ENCODE measurements at regions not wholly inside any gene's neighbourhood (a gene's known extent, or its start where the extent isn't known, plus 50 kb on each side); places are given as distances from the start of the nearest gene placed in this dataset.

DNA sequence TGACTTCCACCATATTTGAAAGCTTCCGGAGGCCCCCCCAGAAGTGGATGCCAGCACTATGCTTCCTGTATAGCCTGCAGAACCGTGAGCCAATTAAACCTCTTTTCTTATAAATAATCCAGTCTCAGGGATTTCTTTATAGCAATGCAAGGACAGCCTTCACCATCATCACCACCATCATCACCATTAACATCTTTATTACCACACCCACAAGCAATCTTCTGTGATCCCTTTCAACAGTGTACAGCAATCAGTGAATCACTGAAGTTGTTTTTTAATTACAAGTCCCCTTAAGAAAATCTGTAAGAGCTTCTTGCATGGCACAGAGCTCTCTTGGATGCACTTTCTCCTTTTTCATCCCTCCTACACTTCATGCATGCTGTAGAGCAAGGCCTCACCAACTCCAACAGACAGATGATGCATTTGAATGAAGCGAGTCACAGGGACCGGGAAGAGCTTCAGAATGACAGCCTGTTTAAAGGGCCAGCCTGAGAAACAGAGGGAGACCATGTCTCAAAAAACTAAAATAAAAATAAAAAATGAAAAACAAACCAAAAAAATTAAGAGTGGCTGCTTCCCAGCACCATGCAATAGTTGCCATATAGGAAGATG, 83.6 kb upstream of the VASH1 start:
- Histone ChIP-seq H3K9me3 (ENCODE audit: control insufficient read depth, low read length) (no peaks in the 10 kb centered on the region), H3K4me3 (ENCODE audit: insufficient read depth, low read depth, low read length, poor library complexity, severe bottlenecking) (no peak overlapping the region), H3K4me1 (ENCODE audit: control insufficient read depth, insufficient read depth, low read length, poor library complexity, severe bottlenecking) (no peaks in the 10 kb centered on the region), H3K27me3 (replicated peaks; ENCODE audit: control insufficient read depth, insufficient read depth, low read length, poor library complexity, severe bottlenecking) (no peaks in the 10 kb centered on the region), H3K27ac (ENCODE audit: insufficient read depth, low read length, poor library complexity, severe bottlenecking) (no peak overlapping the region), H3K36me3 (ENCODE audit: control insufficient read depth, insufficient read depth, low read length) (no peaks in the 10 kb centered on the region)
- no peak for DNase-seq

DNA sequence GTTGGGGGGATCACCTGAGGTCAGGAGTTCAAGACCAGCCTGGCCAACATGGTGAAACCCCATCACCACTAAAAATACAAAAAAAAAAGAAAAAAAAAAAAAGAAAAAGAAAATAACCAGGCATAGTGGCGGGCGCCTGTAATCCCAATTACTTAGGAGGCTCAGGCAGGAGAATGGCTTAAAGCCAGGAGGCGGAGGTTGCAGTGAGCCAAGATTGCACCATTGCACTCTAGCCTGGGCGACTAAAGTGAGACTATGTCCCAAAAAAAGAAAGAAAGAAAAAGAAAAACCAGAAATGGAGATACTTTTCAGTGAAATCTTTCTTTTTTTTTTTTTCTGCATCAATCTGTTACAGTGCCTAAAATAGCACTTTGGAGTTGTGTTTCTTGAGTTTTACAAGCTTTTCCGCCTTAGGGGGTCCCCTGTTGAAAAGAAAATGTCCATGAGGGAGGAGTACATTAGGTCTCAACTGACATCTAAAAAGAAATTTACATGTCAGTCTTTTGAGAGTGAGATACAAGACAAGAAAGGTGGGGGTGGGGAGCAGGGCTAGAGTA, 82.9 kb upstream of the VASH1 start:
- Histone ChIP-seq H3K36me3 (ENCODE audit: control insufficient read depth, insufficient read depth, low read length) (no peaks in the 10 kb centered on the region), H3K27me3 (replicated peaks; ENCODE audit: control insufficient read depth, insufficient read depth, low read length, poor library complexity, severe bottlenecking) (no peaks in the 10 kb centered on the region), H3K27ac (ENCODE audit: insufficient read depth, low read length, poor library complexity, severe bottlenecking) (no peak overlapping the region), H3K4me3 (ENCODE audit: insufficient read depth, low read depth, low read length, poor library complexity, severe bottlenecking) (no peak overlapping the region), H3K9me3 (ENCODE audit: control insufficient read depth, low read length) (no peaks in the 10 kb centered on the region), H3K4me1 (ENCODE audit: control insufficient read depth, insufficient read depth, low read length, poor library complexity, severe bottlenecking) (no peaks in the 10 kb centered on the region)
- DNase-seq = no peak

DNA sequence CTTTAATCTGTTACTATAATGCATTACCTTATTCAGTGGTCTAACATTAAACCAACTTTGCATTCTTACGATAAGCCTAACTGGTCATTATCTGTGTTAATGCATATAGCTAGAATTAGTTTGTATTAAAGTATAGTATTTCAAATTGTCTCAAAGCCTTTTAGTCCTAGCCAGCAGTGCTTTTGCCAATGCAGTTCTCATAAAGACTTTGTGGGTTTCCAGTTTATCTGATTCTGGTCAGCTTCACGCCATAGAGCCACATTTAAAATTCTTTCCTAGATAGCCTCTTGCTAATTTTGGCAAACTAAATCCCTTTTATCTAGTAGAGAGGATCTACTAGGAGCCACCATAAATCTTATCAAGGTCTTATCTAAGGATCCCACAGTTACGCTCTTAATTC, 78.9 kb upstream of the VASH1 start:
- H3K36me3 ChIP-seq (ENCODE audit: control insufficient read depth, insufficient read depth, low read length) = no peaks in the 10 kb centered on the region
- H3K9me3 ChIP-seq (ENCODE audit: control insufficient read depth, low read length) = no peaks in the 10 kb centered on the region
- no peaks in the 10 kb centered on the region for H3K4me1 ChIP-seq (ENCODE audit: control insufficient read depth, insufficient read depth, low read length, poor library complexity, severe bottlenecking)
- no peak for DNase-seq
- H3K27ac ChIP-seq (ENCODE audit: insufficient read depth, low read length, poor library complexity, severe bottlenecking) = no peak overlapping the region
- H3K4me3 ChIP-seq (ENCODE audit: insufficient read depth, low read depth, low read length, poor library complexity, severe bottlenecking) = no peak overlapping the region
- H3K27me3 ChIP-seq (replicated peaks; ENCODE audit: control insufficient read depth, insufficient read depth, low read length, poor library complexity, severe bottlenecking) = no peaks in the 10 kb centered on the region

DNA sequence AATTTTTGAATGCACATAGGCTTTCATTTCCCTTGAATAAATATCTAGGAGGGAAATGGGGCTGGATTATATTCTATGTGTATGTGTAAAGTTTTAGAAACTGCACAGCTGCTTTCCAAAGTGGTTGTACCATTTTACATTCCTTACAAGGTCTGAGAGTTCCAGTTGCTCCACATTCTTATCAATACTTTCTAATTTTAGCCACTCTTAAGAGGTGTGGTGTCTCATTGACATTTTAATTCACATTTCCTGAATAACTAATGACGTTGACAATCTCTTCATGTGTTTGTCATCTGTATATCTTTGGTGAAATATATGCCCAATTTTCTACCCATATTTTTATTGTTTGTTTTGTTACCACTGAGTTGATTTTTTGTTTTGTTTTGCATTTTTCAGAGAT, 74.6 kb upstream of the VASH1 start:
- no peak for DNase-seq

DNA sequence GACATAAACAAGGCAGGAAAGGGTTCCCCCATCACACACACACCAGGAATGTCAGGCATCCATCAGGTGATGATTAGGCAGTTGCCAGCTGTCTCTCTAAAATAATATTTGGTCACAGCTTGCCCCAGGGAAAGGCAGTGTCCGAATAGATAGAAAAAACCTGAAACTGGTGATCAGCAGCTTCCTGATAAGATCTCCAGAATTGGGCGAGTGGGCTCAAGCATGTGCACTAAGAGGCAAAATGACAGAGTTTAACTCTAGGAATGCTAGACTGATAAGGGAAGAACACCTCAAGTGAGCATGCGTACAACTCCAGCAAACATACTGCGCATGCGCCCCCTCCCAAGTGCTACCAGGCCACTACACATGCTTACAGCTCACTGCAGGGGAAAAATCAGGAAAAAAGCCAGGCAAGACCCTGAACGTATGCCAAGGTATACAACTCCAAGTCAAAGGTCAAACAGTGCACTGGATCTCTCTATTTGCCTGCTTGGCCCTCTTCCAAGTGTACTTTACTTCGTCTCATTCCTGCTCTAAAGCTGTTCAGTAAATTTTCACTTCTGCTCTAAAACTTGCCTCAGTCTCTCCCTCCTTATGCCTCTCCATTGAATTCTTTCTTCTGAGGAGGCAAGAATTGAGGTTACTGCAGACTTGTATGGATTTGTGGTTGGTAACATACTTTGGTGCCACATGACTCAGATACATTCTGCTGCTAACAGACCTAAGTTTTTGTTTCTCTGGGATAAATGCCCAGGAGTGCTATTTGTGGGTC, 73.5 kb upstream of the VASH1 start:
- Histone ChIP-seq H3K36me3 (ENCODE audit: control insufficient read depth, insufficient read depth, low read length) (no peaks in the 10 kb centered on the region), H3K27me3 (replicated peaks; ENCODE audit: control insufficient read depth, insufficient read depth, low read length, poor library complexity, severe bottlenecking) (no peaks in the 10 kb centered on the region), H3K27ac (ENCODE audit: insufficient read depth, low read length, poor library complexity, severe bottlenecking) (no peak overlapping the region), H3K9me3 (ENCODE audit: control insufficient read depth, low read length) (no peaks in the 10 kb centered on the region), H3K4me3 (ENCODE audit: insufficient read depth, low read depth, low read length, poor library complexity, severe bottlenecking) (no peak overlapping the region), H3K4me1 (ENCODE audit: control insufficient read depth, insufficient read depth, low read length, poor library complexity, severe bottlenecking) (no peaks in the 10 kb centered on the region)
- no peak for DNase-seq

More for the DNA sequence above, 74.6 kb upstream of the VASH1 start:
- no peak overlapping the region for H3K4me3 ChIP-seq (ENCODE audit: insufficient read depth, low read depth, low read length, poor library complexity, severe bottlenecking)
- H3K9me3 ChIP-seq (ENCODE audit: control insufficient read depth, low read length) = no peaks in the 10 kb centered on the region
- no peak overlapping the region for H3K27ac ChIP-seq (ENCODE audit: insufficient read depth, low read length, poor library complexity, severe bottlenecking)
- no peaks in the 10 kb centered on the region for H3K36me3 ChIP-seq (ENCODE audit: control insufficient read depth, insufficient read depth, low read length)
- H3K27me3 ChIP-seq (replicated peaks; ENCODE audit: control insufficient read depth, insufficient read depth, low read length, poor library complexity, severe bottlenecking) = no peaks in the 10 kb centered on the region
- no peaks in the 10 kb centered on the region for H3K4me1 ChIP-seq (ENCODE audit: control insufficient read depth, insufficient read depth, low read length, poor library complexity, severe bottlenecking)

DNA sequence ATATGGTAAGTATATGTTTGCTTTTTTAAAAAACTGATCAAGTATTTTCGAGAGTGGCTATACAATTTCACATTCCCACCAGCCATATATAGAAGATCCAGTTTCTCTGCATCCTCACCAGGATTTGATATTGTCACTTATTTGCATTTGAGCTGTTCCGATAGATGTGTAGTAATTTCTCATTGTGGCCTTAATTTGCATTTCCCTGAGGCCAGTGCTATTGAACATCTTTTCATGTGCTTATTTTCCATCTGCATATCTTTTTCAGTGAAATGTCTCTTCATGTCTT, 72.9 kb upstream of the VASH1 start:
- H3K9me3 ChIP-seq (ENCODE audit: control insufficient read depth, low read length) = no peaks in the 10 kb centered on the region
- no peaks in the 10 kb centered on the region for H3K36me3 ChIP-seq (ENCODE audit: control insufficient read depth, insufficient read depth, low read length)
- no peak for DNase-seq
- H3K4me1 ChIP-seq (ENCODE audit: control insufficient read depth, insufficient read depth, low read length, poor library complexity, severe bottlenecking) = no peaks in the 10 kb centered on the region
- no peak overlapping the region for H3K27ac ChIP-seq (ENCODE audit: insufficient read depth, low read length, poor library complexity, severe bottlenecking)
- no peaks in the 10 kb centered on the region for H3K27me3 ChIP-seq (replicated peaks; ENCODE audit: control insufficient read depth, insufficient read depth, low read length, poor library complexity, severe bottlenecking)
- no peak overlapping the region for H3K4me3 ChIP-seq (ENCODE audit: insufficient read depth, low read depth, low read length, poor library complexity, severe bottlenecking)

DNA sequence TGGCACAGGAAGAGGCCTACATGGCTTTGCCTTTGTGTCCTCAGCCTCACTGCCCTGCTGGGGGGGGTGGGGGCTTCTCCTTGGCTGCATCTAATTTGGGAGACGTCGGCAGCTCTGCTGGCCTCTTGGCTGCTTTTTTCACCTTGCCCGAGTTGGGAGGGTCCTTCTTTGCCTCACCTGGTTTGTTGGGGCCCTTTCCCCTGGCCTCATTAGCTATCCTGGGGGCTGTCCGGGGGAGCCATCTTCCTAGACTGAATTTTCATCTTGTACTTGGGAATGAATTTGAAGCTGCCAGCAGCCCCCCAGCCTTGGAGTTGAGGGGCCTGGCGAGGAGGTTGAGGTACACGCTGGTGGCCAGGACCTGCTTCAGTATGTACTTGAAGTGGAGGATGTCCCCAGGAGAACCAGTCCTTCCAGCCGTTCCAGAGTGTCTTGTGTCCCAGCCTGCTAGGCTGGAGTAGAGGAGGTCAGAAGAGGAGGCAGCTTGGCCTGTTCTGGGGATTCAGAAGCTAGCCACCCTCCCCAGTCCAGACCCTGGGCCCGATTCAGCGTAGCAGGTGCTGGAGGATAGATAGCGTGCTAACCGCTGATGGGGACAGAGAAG, 70.7 kb upstream of the VASH1 start:
- DNase-seq = no peak
- no peaks in the 10 kb centered on the region for H3K36me3 ChIP-seq (ENCODE audit: control insufficient read depth, insufficient read depth, low read length)

DNA sequence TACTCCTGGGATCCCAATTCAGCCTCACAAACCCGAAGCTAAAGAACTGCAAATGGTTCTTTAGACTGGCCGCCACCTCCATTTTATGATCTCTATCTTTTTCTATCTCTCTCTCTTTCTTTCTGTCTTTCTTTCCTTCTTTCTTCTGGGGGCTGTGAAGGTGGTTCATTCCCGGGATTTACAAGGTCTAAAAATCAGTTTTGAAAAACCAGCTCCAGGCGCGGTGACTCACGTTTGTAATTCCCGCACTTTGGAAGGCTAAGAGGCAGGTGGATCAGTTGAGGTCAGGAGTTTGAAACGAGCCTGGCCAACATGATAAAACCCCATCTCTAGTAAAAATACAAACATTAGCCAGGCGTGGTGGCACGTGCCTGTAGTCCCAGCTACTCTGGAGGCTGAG, 67.2 kb upstream of the VASH1 start:
- no peak overlapping the region for H3K27ac ChIP-seq (ENCODE audit: insufficient read depth, low read length, poor library complexity, severe bottlenecking)
- H3K4me3 ChIP-seq (ENCODE audit: insufficient read depth, low read depth, low read length, poor library complexity, severe bottlenecking) = no peak overlapping the region
- no peaks in the 10 kb centered on the region for H3K4me1 ChIP-seq (ENCODE audit: control insufficient read depth, insufficient read depth, low read length, poor library complexity, severe bottlenecking)
- H3K9me3 ChIP-seq (ENCODE audit: control insufficient read depth, low read length) = no peaks in the 10 kb centered on the region
- no peaks in the 10 kb centered on the region for H3K27me3 ChIP-seq (replicated peaks; ENCODE audit: control insufficient read depth, insufficient read depth, low read length, poor library complexity, severe bottlenecking)
- H3K36me3 ChIP-seq (ENCODE audit: control insufficient read depth, insufficient read depth, low read length) = no peaks in the 10 kb centered on the region
- DNase-seq = no peak

More for the DNA sequence above, 70.7 kb upstream of the VASH1 start:
- no peaks in the 10 kb centered on the region for H3K4me1 ChIP-seq (ENCODE audit: control insufficient read depth, insufficient read depth, low read length, poor library complexity, severe bottlenecking)
- H3K27me3 ChIP-seq (replicated peaks; ENCODE audit: control insufficient read depth, insufficient read depth, low read length, poor library complexity, severe bottlenecking) = no peaks in the 10 kb centered on the region
- H3K27ac ChIP-seq (ENCODE audit: insufficient read depth, low read length, poor library complexity, severe bottlenecking) = no peak overlapping the region
- no peak overlapping the region for H3K4me3 ChIP-seq (ENCODE audit: insufficient read depth, low read depth, low read length, poor library complexity, severe bottlenecking)
- H3K9me3 ChIP-seq (ENCODE audit: control insufficient read depth, low read length) = no peaks in the 10 kb centered on the region

DNA sequence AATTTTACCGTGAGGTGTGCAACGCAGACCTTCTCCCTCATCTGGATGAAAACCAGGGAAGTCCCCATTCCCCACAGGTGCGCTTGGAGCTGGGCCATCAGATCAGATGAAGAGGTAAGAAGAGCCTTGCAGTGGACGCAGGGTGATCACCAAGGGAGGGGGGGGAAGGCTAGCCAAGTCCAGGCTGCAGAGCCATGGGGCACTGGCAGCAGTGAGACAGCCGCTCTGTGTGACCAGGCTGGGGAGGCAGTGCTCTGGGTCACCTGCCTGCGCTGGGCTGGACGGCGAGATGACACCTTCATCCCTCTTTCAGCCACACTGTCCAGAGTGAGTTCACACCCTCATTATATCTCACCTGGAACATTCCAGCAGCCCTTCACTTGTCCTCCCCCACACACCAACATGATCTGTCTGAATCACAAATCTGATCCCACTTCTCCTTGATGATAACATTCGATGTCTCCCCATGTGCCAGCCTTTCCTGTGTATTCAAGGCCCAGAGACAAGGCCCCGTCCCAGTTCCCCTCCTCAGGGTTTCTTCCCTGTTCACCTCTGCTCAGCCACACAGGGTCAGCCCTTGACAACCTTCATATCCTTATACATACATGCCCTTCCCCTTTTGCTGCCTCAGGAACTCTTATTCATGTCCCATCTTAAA, 65.9 kb upstream of the VASH1 start:
- no peaks in the 10 kb centered on the region for H3K36me3 ChIP-seq (ENCODE audit: control insufficient read depth, insufficient read depth, low read length)
- DNase-seq = no peak
- H3K4me3 ChIP-seq (ENCODE audit: insufficient read depth, low read depth, low read length, poor library complexity, severe bottlenecking) = no peak overlapping the region
- no peaks in the 10 kb centered on the region for H3K27me3 ChIP-seq (replicated peaks; ENCODE audit: control insufficient read depth, insufficient read depth, low read length, poor library complexity, severe bottlenecking)
- no peaks in the 10 kb centered on the region for H3K9me3 ChIP-seq (ENCODE audit: control insufficient read depth, low read length)
- H3K27ac ChIP-seq (ENCODE audit: insufficient read depth, low read length, poor library complexity, severe bottlenecking) = no peak overlapping the region
- H3K4me1 ChIP-seq (ENCODE audit: control insufficient read depth, insufficient read depth, low read length, poor library complexity, severe bottlenecking) = no peaks in the 10 kb centered on the region

DNA sequence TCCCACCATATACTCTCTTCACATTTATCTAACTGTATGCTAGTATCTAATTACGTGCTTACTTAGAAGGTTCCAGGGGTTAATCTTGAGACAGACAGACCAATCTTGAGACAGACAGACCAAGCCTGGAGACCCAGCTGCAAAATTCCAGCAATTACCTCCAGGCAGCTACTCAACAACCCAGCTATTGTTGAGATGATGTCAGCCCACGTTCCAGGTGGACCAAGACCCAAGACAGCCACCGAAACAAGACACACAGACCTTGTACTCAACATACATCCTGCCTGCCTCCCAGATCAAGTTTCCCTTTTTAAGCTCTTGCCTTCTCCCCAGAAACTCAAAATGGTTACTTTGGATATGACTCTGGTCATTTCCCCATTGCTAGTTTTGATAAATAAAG, 64.9 kb upstream of the VASH1 start:
- no peak for DNase-seq
- Histone ChIP-seq H3K4me3 (ENCODE audit: insufficient read depth, low read depth, low read length, poor library complexity, severe bottlenecking) (no peak overlapping the region), H3K27me3 (replicated peaks; ENCODE audit: control insufficient read depth, insufficient read depth, low read length, poor library complexity, severe bottlenecking) (no peaks in the 10 kb centered on the region), H3K27ac (ENCODE audit: insufficient read depth, low read length, poor library complexity, severe bottlenecking) (no peak overlapping the region), H3K36me3 (ENCODE audit: control insufficient read depth, insufficient read depth, low read length) (no peaks in the 10 kb centered on the region), H3K4me1 (ENCODE audit: control insufficient read depth, insufficient read depth, low read length, poor library complexity, severe bottlenecking) (no peaks in the 10 kb centered on the region), H3K9me3 (ENCODE audit: control insufficient read depth, low read length) (no peaks in the 10 kb centered on the region)
